ENCODE measurements at regions not wholly inside any gene's neighbourhood (a gene's known extent, or its start where the extent isn't known, plus 50 kb on each side); places are given as distances from the start of the nearest gene placed in this dataset.

- H3K36me3 ChIP-seq (ENCODE audit: control insufficient read depth in 2 of 2, insufficient read depth in 2 of 2, low read length in 1 of 2), result no peaks in the 10 kb centered on the region
- H3K27ac ChIP-seq (ENCODE audit: low read depth in 2 of 2, low read length in 1 of 2), result no peak overlapping the region
- H3K27me3 ChIP-seq (ENCODE audit: control insufficient read depth in 1 of 2, insufficient read depth in 2 of 2, low read length in 2 of 2), result no peaks in the 10 kb centered on the region
- H3K4me1 ChIP-seq (ENCODE audit: control insufficient read depth in 2 of 2, insufficient read depth in 2 of 2, low read length in 1 of 2), result no peaks in the 10 kb centered on the region
- WGBS, 2 donors, result 89 to 92% methylated on average over 4 of the region's 4 CpGs
- peaks cover 0 to 3% of the 10 kb centered on the region in 2 donors for H3K9me3 ChIP-seq (ENCODE audit: control insufficient read depth in 2 of 2, insufficient read depth in 1 of 2, low read depth in 1 of 2, low read length in 1 of 2)
- H3K4me3 ChIP-seq (ENCODE audit: low read depth in 1 of 2, low read length in 2 of 2), result no peak overlapping the region
Measured at GRCh38 chr14:62632771-62633170, 412.5 kb downstream of the KCNH5 start.

- no peak overlapping the region for H3K27ac ChIP-seq (ENCODE audit: low read depth in 2 of 2, low read length in 1 of 2)
- H3K36me3 ChIP-seq (ENCODE audit: control insufficient read depth in 2 of 2, insufficient read depth in 2 of 2, low read length in 1 of 2), result no peaks in the 10 kb centered on the region
- 51 to 53% methylated on average over 3 of the region's 3 CpGs for WGBS, 2 donors
- H3K27me3 ChIP-seq (ENCODE audit: control insufficient read depth in 1 of 2, insufficient read depth in 2 of 2, low read length in 2 of 2), result no peaks in the 10 kb centered on the region
- H3K4me1 ChIP-seq (ENCODE audit: control insufficient read depth in 2 of 2, insufficient read depth in 2 of 2, low read length in 1 of 2), result no peaks in the 10 kb centered on the region
- no peaks in the 10 kb centered on the region for H3K9me3 ChIP-seq (ENCODE audit: control insufficient read depth in 2 of 2, insufficient read depth in 1 of 2, low read depth in 1 of 2, low read length in 1 of 2)
- H3K4me3 ChIP-seq (ENCODE audit: low read depth in 1 of 2, low read length in 2 of 2), result no peak overlapping the region
Measured at GRCh38 chr14:62645649-62646048, 399.6 kb downstream of the KCNH5 start.
